ENCODE measurements at regions not wholly inside any gene's neighbourhood (a gene's known extent, or its start where the extent isn't known, plus 50 kb on each side); places are given as distances from the start of the nearest gene placed in this dataset.

DNA sequence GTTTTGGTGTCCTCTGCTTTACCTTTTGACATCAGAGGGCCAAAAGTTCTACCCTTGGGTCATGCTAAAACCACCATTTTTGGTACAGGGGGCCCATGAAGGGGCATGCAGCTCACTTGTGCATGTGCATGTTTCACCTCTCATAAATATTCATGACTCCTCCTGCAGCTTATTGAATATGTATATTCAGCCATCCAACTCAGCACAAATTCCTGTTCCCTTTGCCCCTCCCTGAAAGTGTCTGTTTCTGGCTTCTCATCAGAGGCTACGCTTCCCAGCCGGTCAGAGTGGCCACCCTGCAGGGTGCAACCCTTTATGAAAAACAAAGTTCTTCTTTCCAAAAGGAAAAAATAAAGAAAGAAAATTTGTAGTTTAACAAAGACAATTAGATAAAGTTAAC, 82.3 kb upstream of the UQCRFS1 start:
- no peak for TF ChIP-seq POLR2A (IDR thresholded peaks at IDR 0.05; ENCODE audit: low read depth, low read length)
- no peak for TF ChIP-seq TAF1 (IDR thresholded peaks at IDR 0.05; ENCODE audit: low read depth, low read length)
- TF ChIP-seq POLR2AphosphoS5 (IDR thresholded peaks at IDR 0.05; ENCODE audit: low read depth, low read length) = no peak
